Mesothelial cell of epicardium (in vitro differentiated cells): ENCODE measurements at regions not wholly inside any gene's neighbourhood (a gene's known extent, or its start where the extent isn't known, plus 50 kb on each side); places are given as distances from the start of the nearest gene placed in this dataset.

ENCODE experiments used
- DNase-seq, 2 experiments: peaks; one replicate each; pipeline ENCODE4 v3.0.0; 2021; ENCODE audit warnings: low spot score in 2 of 2; ENCODE audit not compliant: unreplicated experiment in 2 of 2
- H3K27ac Mint-ChIP-seq: 2 replicates; pipeline ENCODE4 v1.8.0; 2021; ENCODE audit warnings: mixed read lengths
- H3K27me3 Mint-ChIP-seq: 2 replicates; pipeline ENCODE4 v1.8.0; 2021; ENCODE audit warnings: low read depth, mixed read lengths
- H3K36me3 Mint-ChIP-seq: 2 replicates; pipeline ENCODE4 v1.8.0; 2021; ENCODE audit warnings: mixed read lengths
- H3K4me1 Mint-ChIP-seq: 2 replicates; pipeline ENCODE4 v1.8.0; 2021; ENCODE audit warnings: mixed read lengths
- H3K4me3 Mint-ChIP-seq: 2 replicates; pipeline ENCODE4 v1.8.0; 2021; ENCODE audit warnings: mild to moderate bottlenecking, moderate library complexity, mixed read lengths
- H3K9me3 Mint-ChIP-seq: 2 replicates; pipeline ENCODE4 v1.8.0; 2021; ENCODE audit warnings: mixed read lengths
- TF ChIP-seq, protein P1 (sequence below): fragments of 200-600 bp; sonication (generic); IDR thresholded peaks from one replicate; pipeline ENCODE4 v1.5.0; 2021; ENCODE audit warnings: antibody characterized with exemption; ENCODE audit not compliant: unreplicated experiment

DNA sequence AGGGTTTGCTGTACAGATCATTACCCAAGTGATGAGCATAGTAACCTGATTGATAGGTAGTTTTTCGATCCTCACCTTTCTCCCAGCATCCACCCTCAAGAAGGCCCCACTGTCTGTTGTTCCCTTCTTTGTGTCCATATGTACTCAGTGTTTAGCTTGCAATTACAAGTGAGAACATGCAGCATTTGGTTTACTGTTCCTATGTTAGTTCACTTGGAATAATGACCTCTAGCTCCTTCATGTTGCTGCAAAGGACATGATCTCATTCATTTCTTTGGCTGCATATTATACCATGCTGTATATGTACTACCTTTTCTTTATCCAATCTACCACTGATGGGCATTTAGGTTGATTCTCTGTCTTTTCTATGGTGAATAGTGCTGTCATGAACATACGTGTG is 181.6 kb upstream of the FOXG1 start:
- TF ChIP-seq, protein P1, sequence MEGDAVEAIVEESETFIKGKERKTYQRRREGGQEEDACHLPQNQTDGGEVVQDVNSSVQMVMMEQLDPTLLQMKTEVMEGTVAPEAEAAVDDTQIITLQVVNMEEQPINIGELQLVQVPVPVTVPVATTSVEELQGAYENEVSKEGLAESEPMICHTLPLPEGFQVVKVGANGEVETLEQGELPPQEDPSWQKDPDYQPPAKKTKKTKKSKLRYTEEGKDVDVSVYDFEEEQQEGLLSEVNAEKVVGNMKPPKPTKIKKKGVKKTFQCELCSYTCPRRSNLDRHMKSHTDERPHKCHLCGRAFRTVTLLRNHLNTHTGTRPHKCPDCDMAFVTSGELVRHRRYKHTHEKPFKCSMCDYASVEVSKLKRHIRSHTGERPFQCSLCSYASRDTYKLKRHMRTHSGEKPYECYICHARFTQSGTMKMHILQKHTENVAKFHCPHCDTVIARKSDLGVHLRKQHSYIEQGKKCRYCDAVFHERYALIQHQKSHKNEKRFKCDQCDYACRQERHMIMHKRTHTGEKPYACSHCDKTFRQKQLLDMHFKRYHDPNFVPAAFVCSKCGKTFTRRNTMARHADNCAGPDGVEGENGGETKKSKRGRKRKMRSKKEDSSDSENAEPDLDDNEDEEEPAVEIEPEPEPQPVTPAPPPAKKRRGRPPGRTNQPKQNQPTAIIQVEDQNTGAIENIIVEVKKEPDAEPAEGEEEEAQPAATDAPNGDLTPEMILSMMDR = no peak

DNA sequence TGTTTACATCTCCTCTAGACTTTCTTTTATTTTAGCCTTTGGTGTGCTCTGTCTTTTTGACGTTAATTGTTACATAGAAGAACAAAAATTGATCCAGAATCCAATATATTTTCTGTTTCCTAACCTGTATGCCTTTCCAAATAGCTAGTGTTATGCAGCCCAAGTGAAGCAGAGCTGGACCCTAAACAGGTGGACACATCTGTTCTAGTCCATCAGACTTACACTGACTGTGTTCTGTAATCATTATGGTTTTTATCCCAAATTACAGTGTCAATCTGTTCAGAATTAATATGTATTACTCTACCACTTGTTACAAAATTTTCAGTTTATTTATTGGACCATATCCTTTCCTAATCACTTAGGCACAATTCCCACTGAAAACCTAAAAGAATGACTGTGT is 176.8 kb upstream of the FOXG1 start:
- Mint-ChIP-seq H3K9me3 (peaks cover 9% of the 10 kb centered on the region), H3K27ac (no peak overlapping the region), H3K36me3 (no peaks in the 10 kb centered on the region), H3K4me3 (no peak overlapping the region), H3K4me1 (peaks cover 5% of the 10 kb centered on the region), H3K27me3 (no peaks in the 10 kb centered on the region)
- no peak for DNase-seq
- TF ChIP-seq, protein P1 = no peak

More for the DNA sequence above, 181.6 kb upstream of the FOXG1 start:
- Mint-ChIP-seq H3K27me3 (no peaks in the 10 kb centered on the region), H3K4me1 (peaks cover 6% of the 10 kb centered on the region), H3K27ac (no peak overlapping the region), H3K4me3 (no peak overlapping the region), H3K36me3 (no peaks in the 10 kb centered on the region), H3K9me3 (peaks cover 9% of the 10 kb centered on the region)
- DNase-seq = no peak

DNA sequence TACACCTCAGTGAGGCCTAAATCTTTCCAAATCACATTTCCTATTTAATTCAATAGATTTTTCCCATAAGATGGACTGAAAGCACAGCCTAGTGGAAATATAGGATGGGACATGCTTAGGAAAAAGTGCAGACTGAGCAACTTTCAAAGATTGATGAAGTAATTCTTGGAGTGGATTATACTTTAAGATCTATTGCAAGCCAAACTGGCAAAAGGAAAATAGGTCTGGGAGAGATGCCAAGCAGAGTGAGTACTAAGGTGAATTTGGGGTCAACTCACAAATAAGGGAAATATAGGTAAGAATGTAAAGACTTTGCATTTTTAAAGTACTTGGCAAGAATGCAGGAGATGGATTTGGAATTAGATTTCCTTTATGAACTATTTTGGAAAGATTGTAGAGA is 170.2 kb upstream of the FOXG1 start:
- Mint-ChIP-seq H3K27ac (peak overlapping the region; percentile 39), H3K36me3 (no peaks in the 10 kb centered on the region), H3K27me3 (no peaks in the 10 kb centered on the region), H3K4me1 (peaks cover 23% of the 10 kb centered on the region), H3K9me3 (no peaks in the 10 kb centered on the region), H3K4me3 (no peak overlapping the region)
- DNase-seq = no peak
- TF ChIP-seq, protein P1 = peak; percentile 16

DNA sequence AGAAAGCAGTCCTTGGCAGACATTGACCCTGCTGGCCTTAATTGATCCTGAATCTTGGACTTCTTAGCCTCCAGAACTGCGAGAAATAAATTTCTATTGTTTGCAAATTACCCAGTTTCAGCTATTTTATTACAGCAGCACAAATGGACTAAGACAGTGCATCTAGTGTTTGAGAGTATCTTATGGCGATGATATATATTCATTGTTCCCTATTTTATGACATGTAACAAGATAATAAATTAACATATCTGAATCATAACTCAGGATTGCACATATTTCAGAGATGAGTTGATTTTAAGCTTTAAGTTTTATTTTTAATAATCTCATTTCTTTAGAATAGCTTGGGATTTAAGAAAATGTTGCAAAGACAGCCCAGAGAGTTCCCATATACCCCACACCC is 167.4 kb upstream of the FOXG1 start:
- peaks cover 18% of the 10 kb centered on the region for H3K4me1 Mint-ChIP-seq
- TF ChIP-seq, protein P1 = no peak
- no peak overlapping the region for H3K27ac Mint-ChIP-seq
- peaks cover 10% of the 10 kb centered on the region for H3K27me3 Mint-ChIP-seq
- DNase-seq = no peak
- no peaks in the 10 kb centered on the region for H3K36me3 Mint-ChIP-seq
- no peak overlapping the region for H3K4me3 Mint-ChIP-seq
- H3K9me3 Mint-ChIP-seq = no peaks in the 10 kb centered on the region

- no peaks in the 10 kb centered on the region for H3K36me3 Mint-ChIP-seq
- no peaks in the 10 kb centered on the region for H3K9me3 Mint-ChIP-seq
- H3K4me3 Mint-ChIP-seq = no peak overlapping the region
- DNase-seq = no peak
- H3K27me3 Mint-ChIP-seq = peaks cover 11% of the 10 kb centered on the region
- peaks cover 18% of the 10 kb centered on the region for H3K4me1 Mint-ChIP-seq
- no peak overlapping the region for H3K27ac Mint-ChIP-seq
- TF ChIP-seq, protein P1 = no peak
Measured at GRCh38 chr14:28599605-28600004, 167.0 kb upstream of the FOXG1 start.

DNA sequence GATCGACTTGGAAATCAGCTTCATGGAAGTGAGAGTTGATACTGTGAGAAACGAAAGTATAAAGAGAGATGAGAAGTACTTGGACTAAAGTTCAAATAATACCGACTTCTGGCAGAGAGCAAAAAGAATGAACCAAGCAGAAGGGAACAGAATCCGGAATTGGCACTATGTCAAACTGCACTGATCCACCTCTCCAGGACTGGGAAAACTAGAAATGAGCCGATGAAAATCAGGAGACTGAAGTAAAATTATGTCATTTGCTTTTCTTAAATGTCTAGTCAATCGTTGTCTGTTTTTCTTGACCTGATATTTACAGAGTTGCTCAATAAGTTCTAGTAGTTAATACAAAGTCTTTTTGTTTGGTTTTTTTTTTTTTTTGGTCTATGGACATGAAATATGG is 163.0 kb upstream of the FOXG1 start:
- DNase-seq = no peak
- Mint-ChIP-seq H3K36me3 (no peaks in the 10 kb centered on the region), H3K4me1 (peaks cover 4% of the 10 kb centered on the region), H3K27ac (no peak overlapping the region), H3K4me3 (no peak overlapping the region), H3K27me3 (peaks cover 26% of the 10 kb centered on the region), H3K9me3 (no peaks in the 10 kb centered on the region)
- TF ChIP-seq, protein P1 = no peak
